ENCODE measurements at regions not wholly inside any gene's neighbourhood (a gene's known extent, or its start where the extent isn't known, plus 50 kb on each side); places are given as distances from the start of the nearest gene placed in this dataset.

- WGBS (ENCODE audit: insufficient coverage, low lambda C conversion rate), result no CpG with 5 or more reads among the region's 3 CpGs
- DNase-seq, result no peak
- H3K4me1 ChIP-seq (ENCODE audit: control insufficient read depth, insufficient read depth, low read length), result peaks cover 7% of the 10 kb centered on the region
- H3K4me3 ChIP-seq (ENCODE audit: low read length), result no peak overlapping the region
- H3K36me3 ChIP-seq (ENCODE audit: control insufficient read depth, insufficient read depth, low read length), result no peaks in the 10 kb centered on the region
- H3K9me3 ChIP-seq (ENCODE audit: control insufficient read depth, low read depth, low read length), result no peaks in the 10 kb centered on the region
- no peaks in the 10 kb centered on the region for H3K27me3 ChIP-seq (ENCODE audit: control insufficient read depth, insufficient read depth, low read length)
- peak overlapping the region; percentile 36 for H3K27ac ChIP-seq (ENCODE audit: low read length)
Measured at GRCh38 chr18:33803636-33804035, 225.6 kb downstream of the ASXL3 start.

DNA sequence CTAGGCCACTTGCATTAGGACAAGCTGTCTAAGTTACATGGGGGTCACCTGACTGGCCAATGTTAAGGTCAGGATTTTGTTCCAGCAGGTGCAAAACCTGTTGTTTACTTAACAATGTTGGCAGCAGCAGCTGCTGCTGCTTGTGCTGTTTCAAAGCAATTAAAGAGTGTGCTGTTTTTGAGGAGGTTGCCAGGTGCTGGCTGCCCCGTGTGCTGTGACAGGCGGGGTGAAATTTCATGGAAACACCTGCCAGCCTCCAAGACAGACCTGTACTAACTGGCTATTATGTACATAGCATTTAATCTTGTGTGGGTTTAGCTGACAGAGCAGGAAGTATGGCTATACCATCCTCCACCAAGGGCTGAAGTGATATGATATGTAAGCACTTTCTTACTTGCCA, 224.9 kb downstream of the ASXL3 start:
- DNase-seq, result peak; percentile 78 to 93
- H3K27ac ChIP-seq (ENCODE audit: low read length), result peak overlapping the region; percentile 36
- no CpG with 5 or more reads among the region's 2 CpGs for WGBS (ENCODE audit: insufficient coverage, low lambda C conversion rate)
- H3K4me1 ChIP-seq (ENCODE audit: control insufficient read depth, insufficient read depth, low read length), result peaks cover 7% of the 10 kb centered on the region
- H3K9me3 ChIP-seq (ENCODE audit: control insufficient read depth, low read depth, low read length), result no peaks in the 10 kb centered on the region
- no peaks in the 10 kb centered on the region for H3K27me3 ChIP-seq (ENCODE audit: control insufficient read depth, insufficient read depth, low read length)
- H3K36me3 ChIP-seq (ENCODE audit: control insufficient read depth, insufficient read depth, low read length), result no peaks in the 10 kb centered on the region
- H3K4me3 ChIP-seq (ENCODE audit: low read length), result no peak overlapping the region

Measured in large intestine (tissue), 3 donors.